ENCODE measurements at regions not wholly inside any gene's neighbourhood (a gene's known extent, or its start where the extent isn't known, plus 50 kb on each side); places are given as distances from the start of the nearest gene placed in this dataset.

DNA sequence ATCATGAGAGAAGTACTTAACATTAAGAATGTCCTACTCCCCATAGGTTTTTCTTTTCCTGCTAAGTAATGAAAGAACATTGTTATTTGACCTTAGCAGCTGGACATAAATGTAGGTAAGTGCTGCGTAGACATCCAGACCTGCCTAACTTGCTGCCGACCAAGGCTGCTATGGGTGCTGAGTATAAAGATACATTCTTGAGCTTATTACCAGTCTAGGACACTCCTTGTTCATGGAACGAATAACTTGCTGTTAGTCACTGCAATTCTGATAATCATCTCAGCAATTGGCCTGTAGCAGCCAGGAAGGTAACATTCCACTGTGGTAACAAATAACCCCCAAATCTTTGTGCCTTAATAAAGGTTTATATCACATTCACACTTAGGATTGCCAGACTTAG is 478.1 kb downstream of the VRK1 start:
- no peak for TF ChIP-seq CTCF (IDR thresholded peaks at IDR 0.05; ENCODE audit: poor library complexity, severe bottlenecking)
- no peak for TF ChIP-seq POLR2AphosphoS5 (IDR thresholded peaks at IDR 0.05)
- TF ChIP-seq, protein P1, sequence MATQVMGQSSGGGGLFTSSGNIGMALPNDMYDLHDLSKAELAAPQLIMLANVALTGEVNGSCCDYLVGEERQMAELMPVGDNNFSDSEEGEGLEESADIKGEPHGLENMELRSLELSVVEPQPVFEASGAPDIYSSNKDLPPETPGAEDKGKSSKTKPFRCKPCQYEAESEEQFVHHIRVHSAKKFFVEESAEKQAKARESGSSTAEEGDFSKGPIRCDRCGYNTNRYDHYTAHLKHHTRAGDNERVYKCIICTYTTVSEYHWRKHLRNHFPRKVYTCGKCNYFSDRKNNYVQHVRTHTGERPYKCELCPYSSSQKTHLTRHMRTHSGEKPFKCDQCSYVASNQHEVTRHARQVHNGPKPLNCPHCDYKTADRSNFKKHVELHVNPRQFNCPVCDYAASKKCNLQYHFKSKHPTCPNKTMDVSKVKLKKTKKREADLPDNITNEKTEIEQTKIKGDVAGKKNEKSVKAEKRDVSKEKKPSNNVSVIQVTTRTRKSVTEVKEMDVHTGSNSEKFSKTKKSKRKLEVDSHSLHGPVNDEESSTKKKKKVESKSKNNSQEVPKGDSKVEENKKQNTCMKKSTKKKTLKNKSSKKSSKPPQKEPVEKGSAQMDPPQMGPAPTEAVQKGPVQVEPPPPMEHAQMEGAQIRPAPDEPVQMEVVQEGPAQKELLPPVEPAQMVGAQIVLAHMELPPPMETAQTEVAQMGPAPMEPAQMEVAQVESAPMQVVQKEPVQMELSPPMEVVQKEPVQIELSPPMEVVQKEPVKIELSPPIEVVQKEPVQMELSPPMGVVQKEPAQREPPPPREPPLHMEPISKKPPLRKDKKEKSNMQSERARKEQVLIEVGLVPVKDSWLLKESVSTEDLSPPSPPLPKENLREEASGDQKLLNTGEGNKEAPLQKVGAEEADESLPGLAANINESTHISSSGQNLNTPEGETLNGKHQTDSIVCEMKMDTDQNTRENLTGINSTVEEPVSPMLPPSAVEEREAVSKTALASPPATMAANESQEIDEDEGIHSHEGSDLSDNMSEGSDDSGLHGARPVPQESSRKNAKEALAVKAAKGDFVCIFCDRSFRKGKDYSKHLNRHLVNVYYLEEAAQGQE (IDR thresholded peaks at IDR 0.05; ENCODE audit: borderline replicate concordance), result no peak
- no peak for TF ChIP-seq RAD21 (conservative IDR thresholded peaks at IDR 0.05)
- no peak for TF ChIP-seq EZH2 (IDR thresholded peaks at IDR 0.05; ENCODE audit: borderline replicate concordance, insufficient read depth, low read length, poor library complexity, severe bottlenecking)
- no peak for TF ChIP-seq EP300 (conservative IDR thresholded peaks at IDR 0.05; ENCODE audit: poor library complexity, severe bottlenecking)
- no peak for TF ChIP-seq TAF1 (IDR thresholded peaks at IDR 0.05; ENCODE audit: low read depth)
- no peak for TF ChIP-seq MXI1 (conservative IDR thresholded peaks at IDR 0.05; ENCODE audit: poor library complexity, severe bottlenecking)

Data from neural cell (in vitro differentiated cells).